Peyer's patch (tissue), 4 donors: ENCODE measurements at regions not wholly inside any gene's neighbourhood (a gene's known extent, or its start where the extent isn't known, plus 50 kb on each side); places are given as distances from the start of the nearest gene placed in this dataset.

Experiments used
- POLR2A ChIP-seq, 2 donors: fragments of 450-650 bp; IDR thresholded peaks; one replicate each; pipeline ENCODE4 v1.5.1; 2017; ENCODE audit warnings: antibody characterized with exemption in 2 of 2, mild to moderate bottlenecking in 2 of 2, moderate library complexity in 2 of 2
- TF ChIP-seq, protein P1 (sequence below), 6 experiments: fragments of 450-650 bp in 4 of 6; fragments of 200-600 bp in 2 of 6; sonication (generic) in 1 of 6; IDR thresholded peaks; one replicate each; pipeline ENCODE4 v1.5.1; 2017 to 2019; ENCODE audit warnings: antibody characterized with exemption in 6 of 6, mild to moderate bottlenecking in 3 of 6, moderate library complexity in 1 of 6

DNA sequence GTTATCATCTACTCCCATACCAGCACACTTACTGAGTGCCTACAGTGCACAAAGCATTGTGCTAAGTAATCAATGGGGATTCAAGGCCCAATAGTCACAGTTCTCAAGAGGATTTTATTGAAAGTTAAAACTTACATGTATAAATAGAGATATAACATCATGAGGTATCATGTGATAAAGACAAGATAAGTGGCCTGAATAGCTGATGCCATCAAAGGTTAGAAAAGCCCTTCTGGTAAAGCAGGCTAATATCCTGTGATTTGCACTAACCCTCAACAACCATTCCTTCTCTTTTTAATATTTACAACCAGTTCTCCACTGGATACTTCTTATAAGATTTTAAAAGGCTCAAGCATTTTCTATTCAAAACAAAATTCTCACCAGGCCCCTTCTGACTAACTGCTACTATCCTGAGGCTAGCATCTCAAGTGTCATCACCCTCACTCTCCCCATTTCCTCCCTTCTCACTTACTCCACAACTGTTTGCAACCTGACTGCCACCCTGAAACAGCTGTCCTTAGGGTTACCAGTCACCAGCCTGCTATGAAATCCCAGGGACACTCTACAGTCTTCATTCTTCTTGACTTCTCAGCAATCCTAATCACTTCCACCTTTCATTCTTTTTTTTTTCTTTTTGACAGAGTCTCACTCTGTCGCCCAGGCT, 377.9 kb downstream of the ENC1 start:
- TF ChIP-seq POLR2A (IDR thresholded peaks at IDR 0.05) = no peak
- TF ChIP-seq, protein P1, sequence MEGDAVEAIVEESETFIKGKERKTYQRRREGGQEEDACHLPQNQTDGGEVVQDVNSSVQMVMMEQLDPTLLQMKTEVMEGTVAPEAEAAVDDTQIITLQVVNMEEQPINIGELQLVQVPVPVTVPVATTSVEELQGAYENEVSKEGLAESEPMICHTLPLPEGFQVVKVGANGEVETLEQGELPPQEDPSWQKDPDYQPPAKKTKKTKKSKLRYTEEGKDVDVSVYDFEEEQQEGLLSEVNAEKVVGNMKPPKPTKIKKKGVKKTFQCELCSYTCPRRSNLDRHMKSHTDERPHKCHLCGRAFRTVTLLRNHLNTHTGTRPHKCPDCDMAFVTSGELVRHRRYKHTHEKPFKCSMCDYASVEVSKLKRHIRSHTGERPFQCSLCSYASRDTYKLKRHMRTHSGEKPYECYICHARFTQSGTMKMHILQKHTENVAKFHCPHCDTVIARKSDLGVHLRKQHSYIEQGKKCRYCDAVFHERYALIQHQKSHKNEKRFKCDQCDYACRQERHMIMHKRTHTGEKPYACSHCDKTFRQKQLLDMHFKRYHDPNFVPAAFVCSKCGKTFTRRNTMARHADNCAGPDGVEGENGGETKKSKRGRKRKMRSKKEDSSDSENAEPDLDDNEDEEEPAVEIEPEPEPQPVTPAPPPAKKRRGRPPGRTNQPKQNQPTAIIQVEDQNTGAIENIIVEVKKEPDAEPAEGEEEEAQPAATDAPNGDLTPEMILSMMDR (IDR thresholded peaks at IDR 0.05) = no peak
